Astrocyte (in vitro differentiated cells and primary cell): ENCODE measurements at regions not wholly inside any gene's neighbourhood (a gene's known extent, or its start where the extent isn't known, plus 50 kb on each side); places are given as distances from the start of the nearest gene placed in this dataset.

Experiments used
- CTCF ChIP-seq: IDR thresholded peaks from 2 replicates; pipeline ENCODE4 v1.5.1; 2011; ENCODE audit warnings: low read depth, mild to moderate bottlenecking, inconsistent platforms, low read length, moderate library complexity; ENCODE audit not compliant: insufficient read depth
- EZH2 ChIP-seq: IDR thresholded peaks from 2 replicates; pipeline ENCODE4 v1.6.1; 2012; ENCODE audit warnings: mild to moderate bottlenecking, low read length, inconsistent platforms; ENCODE audit not compliant: insufficient read depth

GRCh38 chr20:24815196-24815815, 133.8 kb upstream of the CST7 start:
- no peak for TF ChIP-seq CTCF
- TF ChIP-seq EZH2: no peak
